OCI-LY1 (cell line): ENCODE measurements at regions not wholly inside any gene's neighbourhood (a gene's known extent, or its start where the extent isn't known, plus 50 kb on each side); places are given as distances from the start of the nearest gene placed in this dataset.

Experiments
- EZH2 ChIP-seq: fragments of 200-600 bp; sonication (generic), shearing (Covaris generic); IDR thresholded peaks from 2 replicates; pipeline ENCODE4 v1.8.0; 2017; ENCODE audit warnings: borderline replicate concordance, mixed run types, mild to moderate bottlenecking, antibody characterized with exemption, low read length, moderate library complexity, mixed read lengths
- TF ChIP-seq, protein P1 (sequence below): fragments of 200-600 bp; sonication (generic), shearing (Covaris generic); IDR thresholded peaks from 2 replicates; pipeline ENCODE4 v1.5.1; 2017; ENCODE audit warnings: mild to moderate bottlenecking, antibody characterized with exemption, low read length, moderate library complexity, mixed read lengths

DNA sequence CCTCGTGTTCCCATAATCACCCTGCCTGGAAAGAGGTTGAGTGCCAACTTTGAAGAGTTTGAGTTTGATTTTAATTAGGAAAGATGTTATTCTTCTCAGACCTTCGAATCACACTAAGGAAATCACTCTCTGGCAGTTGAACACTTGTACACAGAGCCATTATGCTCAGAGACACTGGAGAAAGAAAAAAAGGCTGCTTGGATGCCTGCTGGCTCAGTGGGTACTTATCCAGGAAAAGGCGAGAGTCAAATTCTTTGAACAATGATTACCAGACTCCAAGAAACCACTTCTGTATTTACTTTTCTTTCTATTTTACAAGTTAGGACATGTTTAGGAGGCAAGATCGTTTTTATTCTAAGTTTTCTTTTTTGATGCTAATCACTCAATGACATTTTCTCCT lies 438.5 kb upstream of the FAT3 start:
- TF ChIP-seq, protein P1, sequence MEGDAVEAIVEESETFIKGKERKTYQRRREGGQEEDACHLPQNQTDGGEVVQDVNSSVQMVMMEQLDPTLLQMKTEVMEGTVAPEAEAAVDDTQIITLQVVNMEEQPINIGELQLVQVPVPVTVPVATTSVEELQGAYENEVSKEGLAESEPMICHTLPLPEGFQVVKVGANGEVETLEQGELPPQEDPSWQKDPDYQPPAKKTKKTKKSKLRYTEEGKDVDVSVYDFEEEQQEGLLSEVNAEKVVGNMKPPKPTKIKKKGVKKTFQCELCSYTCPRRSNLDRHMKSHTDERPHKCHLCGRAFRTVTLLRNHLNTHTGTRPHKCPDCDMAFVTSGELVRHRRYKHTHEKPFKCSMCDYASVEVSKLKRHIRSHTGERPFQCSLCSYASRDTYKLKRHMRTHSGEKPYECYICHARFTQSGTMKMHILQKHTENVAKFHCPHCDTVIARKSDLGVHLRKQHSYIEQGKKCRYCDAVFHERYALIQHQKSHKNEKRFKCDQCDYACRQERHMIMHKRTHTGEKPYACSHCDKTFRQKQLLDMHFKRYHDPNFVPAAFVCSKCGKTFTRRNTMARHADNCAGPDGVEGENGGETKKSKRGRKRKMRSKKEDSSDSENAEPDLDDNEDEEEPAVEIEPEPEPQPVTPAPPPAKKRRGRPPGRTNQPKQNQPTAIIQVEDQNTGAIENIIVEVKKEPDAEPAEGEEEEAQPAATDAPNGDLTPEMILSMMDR = no peak
- TF ChIP-seq EZH2 = no peak
